Breast epithelium (tissue), 3 donors: ENCODE measurements at regions not wholly inside any gene's neighbourhood (a gene's known extent, or its start where the extent isn't known, plus 50 kb on each side); places are given as distances from the start of the nearest gene placed in this dataset.

Experiments used
- POLR2A ChIP-seq: fragments of 450-650 bp; IDR thresholded peaks from one replicate; pipeline ENCODE4 v1.6.1; 2016; ENCODE audit warnings: antibody characterized with exemption, mild to moderate bottlenecking, moderate library complexity
- POLR2AphosphoS5 ChIP-seq, 3 donors: sonication (generic); formaldehyde crosslinking; IDR thresholded peaks; one replicate each; pipeline ENCODE4 v1.6.1; 2017; ENCODE audit warnings: antibody characterized with exemption in 3 of 3
- TF ChIP-seq, protein P1 (sequence below), 3 donors: fragments of 450-650 bp; IDR thresholded peaks; one replicate each; pipeline ENCODE4 v1.5.1; 2016 to 2017; ENCODE audit warnings: antibody characterized with exemption in 3 of 3, mild to moderate bottlenecking in 3 of 3, moderate library complexity in 3 of 3

DNA sequence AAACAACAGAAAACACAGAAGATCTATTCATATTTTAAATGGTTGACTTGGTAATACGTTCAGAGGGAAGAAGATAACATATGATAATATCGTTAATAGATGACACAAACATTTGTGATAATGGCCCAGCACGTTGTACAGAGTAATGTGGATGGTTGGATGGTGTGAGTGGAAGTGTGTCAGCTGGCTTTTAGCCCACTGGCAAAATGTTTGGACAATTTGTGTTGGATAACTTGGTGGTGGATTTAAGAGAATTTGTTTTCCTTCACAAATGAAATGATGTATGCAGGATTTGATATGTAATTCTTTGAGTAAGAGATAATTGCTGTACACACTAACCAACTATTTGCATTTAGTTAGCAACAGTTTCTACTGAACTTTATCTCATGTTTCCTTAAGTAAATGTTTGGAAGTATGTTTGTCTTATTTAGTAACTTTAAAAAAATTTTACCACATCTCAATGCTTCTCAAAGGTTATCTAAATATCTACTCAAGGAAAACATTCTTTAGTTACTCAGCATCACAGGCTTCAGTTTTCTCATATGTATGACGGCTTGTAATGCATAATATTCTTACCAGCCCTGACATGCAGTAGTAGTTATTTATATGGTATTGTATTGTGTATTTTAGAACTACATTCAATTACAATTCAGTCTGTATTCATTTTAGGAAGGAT is 328.5 kb upstream of the GOLIM4 start:
- TF ChIP-seq, protein P1, sequence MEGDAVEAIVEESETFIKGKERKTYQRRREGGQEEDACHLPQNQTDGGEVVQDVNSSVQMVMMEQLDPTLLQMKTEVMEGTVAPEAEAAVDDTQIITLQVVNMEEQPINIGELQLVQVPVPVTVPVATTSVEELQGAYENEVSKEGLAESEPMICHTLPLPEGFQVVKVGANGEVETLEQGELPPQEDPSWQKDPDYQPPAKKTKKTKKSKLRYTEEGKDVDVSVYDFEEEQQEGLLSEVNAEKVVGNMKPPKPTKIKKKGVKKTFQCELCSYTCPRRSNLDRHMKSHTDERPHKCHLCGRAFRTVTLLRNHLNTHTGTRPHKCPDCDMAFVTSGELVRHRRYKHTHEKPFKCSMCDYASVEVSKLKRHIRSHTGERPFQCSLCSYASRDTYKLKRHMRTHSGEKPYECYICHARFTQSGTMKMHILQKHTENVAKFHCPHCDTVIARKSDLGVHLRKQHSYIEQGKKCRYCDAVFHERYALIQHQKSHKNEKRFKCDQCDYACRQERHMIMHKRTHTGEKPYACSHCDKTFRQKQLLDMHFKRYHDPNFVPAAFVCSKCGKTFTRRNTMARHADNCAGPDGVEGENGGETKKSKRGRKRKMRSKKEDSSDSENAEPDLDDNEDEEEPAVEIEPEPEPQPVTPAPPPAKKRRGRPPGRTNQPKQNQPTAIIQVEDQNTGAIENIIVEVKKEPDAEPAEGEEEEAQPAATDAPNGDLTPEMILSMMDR (IDR thresholded peaks at IDR 0.05) = no peak
- TF ChIP-seq POLR2A (no peak), POLR2AphosphoS5 (IDR thresholded peaks at IDR 0.05) (no peak)
